ENCODE measurements at regions not wholly inside any gene's neighbourhood (a gene's known extent, or its start where the extent isn't known, plus 50 kb on each side); places are given as distances from the start of the nearest gene placed in this dataset.
"Not testable (repeated sequence)": the region's sequence is repeated elsewhere in the genome, so short reads cannot be mapped to it uniquely, and the experiment has no call there.

DNA sequence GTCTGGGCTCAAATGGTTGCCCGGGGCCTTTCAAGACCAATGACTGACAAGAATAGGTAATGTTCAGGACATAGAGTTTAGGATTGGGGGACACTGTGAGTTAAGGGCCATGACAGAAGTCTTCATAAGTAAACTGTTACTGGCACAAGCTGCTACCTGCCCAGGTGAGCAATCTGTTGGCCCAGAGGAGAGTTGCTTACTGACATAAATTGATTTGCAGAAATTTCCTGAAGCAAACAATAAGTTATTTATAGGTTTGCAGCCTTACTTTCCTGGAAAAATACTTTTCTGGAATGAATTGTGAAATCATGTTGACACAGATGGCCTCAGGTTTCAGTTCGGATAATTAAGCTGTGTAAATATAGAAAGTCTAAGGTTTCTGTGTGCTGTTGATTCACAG lies 202.8 kb upstream of the C1QTNF3 start:
- POLR2A ChIA-PET; H3K9ac ChIP-seq (replicated peaks; ENCODE audit: extremely low read depth, insufficient read depth, low read length); H2AFZ ChIP-seq (ENCODE audit: low read depth, low read length); FAIRE-seq; H3K79me2 ChIP-seq (ENCODE audit: control insufficient read depth, insufficient read depth, low read length); H3K4me2 ChIP-seq (ENCODE audit: insufficient read depth, low read length); H3K27me3 ChIP-seq (ENCODE audit: control insufficient read depth in 2 of 2, insufficient read depth in 2 of 2, low read length in 2 of 2); CTCF ChIA-PET; H3K4me1 ChIP-seq (ENCODE audit: control insufficient read depth, extremely low read depth, insufficient read depth, low read length); dilution Hi-C loops (cut with MboI; ENCODE audit: extremely low pct_ligation_motif_present, low sequenced_read_pairs); H3K27ac ChIP-seq (ENCODE audit: insufficient read depth, low read depth, low read length); BruUV-seq (replicated peaks); H3K9me1 ChIP-seq (replicated peaks; ENCODE audit: control insufficient read depth, extremely low read depth, insufficient read depth, low read length); H3K36me3 ChIP-seq (ENCODE audit: control insufficient read depth in 2 of 2, extremely low read depth in 1 of 2, insufficient read depth in 2 of 2, low read length in 2 of 2); H3K4me3 ChIP-seq (replicated peaks in 1 of 3; ENCODE audit: insufficient read depth in 1 of 3, low read depth in 1 of 3, low read length in 3 of 3); intact Hi-C loops (cut with micrococcal nuclease); H4K20me1 ChIP-seq (replicated peaks; ENCODE audit: control insufficient read depth, extremely low read depth, insufficient read depth, low read length); H3K9me3 ChIP-seq (replicated peaks; ENCODE audit: control insufficient read depth, insufficient read depth, low read length): not testable (repeated sequence)
- DNase-seq (ENCODE audit: low read depth, low spot score), result peak; percentile 2

- POLR2A ChIA-PET; H3K4me2 ChIP-seq (ENCODE audit: insufficient read depth, low read length); H2AFZ ChIP-seq (ENCODE audit: low read depth, low read length); H3K27ac ChIP-seq (ENCODE audit: insufficient read depth, low read depth, low read length); H4K20me1 ChIP-seq (replicated peaks; ENCODE audit: control insufficient read depth, extremely low read depth, insufficient read depth, low read length); FAIRE-seq; H3K27me3 ChIP-seq (ENCODE audit: control insufficient read depth in 2 of 2, insufficient read depth in 2 of 2, low read length in 2 of 2); H3K36me3 ChIP-seq (ENCODE audit: control insufficient read depth in 2 of 2, extremely low read depth in 1 of 2, insufficient read depth in 2 of 2, low read length in 2 of 2); H3K4me3 ChIP-seq (replicated peaks in 1 of 3; ENCODE audit: insufficient read depth in 1 of 3, low read depth in 1 of 3, low read length in 3 of 3); H3K9me3 ChIP-seq (replicated peaks; ENCODE audit: control insufficient read depth, insufficient read depth, low read length); CTCF ChIA-PET; H3K79me2 ChIP-seq (ENCODE audit: control insufficient read depth, insufficient read depth, low read length); dilution Hi-C loops (cut with MboI; ENCODE audit: extremely low pct_ligation_motif_present, low sequenced_read_pairs); H3K9me1 ChIP-seq (replicated peaks; ENCODE audit: control insufficient read depth, extremely low read depth, insufficient read depth, low read length); H3K9ac ChIP-seq (replicated peaks; ENCODE audit: extremely low read depth, insufficient read depth, low read length); intact Hi-C loops (cut with micrococcal nuclease); BruUV-seq (replicated peaks); H3K4me1 ChIP-seq (ENCODE audit: control insufficient read depth, extremely low read depth, insufficient read depth, low read length); DNase-seq (ENCODE audit: low read depth, low spot score): not testable (repeated sequence)
Measured at GRCh38 chr5:34258598-34258997, 215.6 kb upstream of the C1QTNF3 start.

GRCh38 chr5:34261020-34261419 lies 218.0 kb upstream of the C1QTNF3 start:
- intact Hi-C loops (cut with micrococcal nuclease); H3K4me2 ChIP-seq (ENCODE audit: insufficient read depth, low read length); H3K4me1 ChIP-seq (ENCODE audit: control insufficient read depth, extremely low read depth, insufficient read depth, low read length); dilution Hi-C loops (cut with MboI; ENCODE audit: extremely low pct_ligation_motif_present, low sequenced_read_pairs); H3K79me2 ChIP-seq (ENCODE audit: control insufficient read depth, insufficient read depth, low read length); BruUV-seq (replicated peaks); H4K20me1 ChIP-seq (replicated peaks; ENCODE audit: control insufficient read depth, extremely low read depth, insufficient read depth, low read length); H3K36me3 ChIP-seq (ENCODE audit: control insufficient read depth in 2 of 2, extremely low read depth in 1 of 2, insufficient read depth in 2 of 2, low read length in 2 of 2); H3K27ac ChIP-seq (ENCODE audit: insufficient read depth, low read depth, low read length); H3K27me3 ChIP-seq (ENCODE audit: control insufficient read depth in 2 of 2, insufficient read depth in 2 of 2, low read length in 2 of 2); H2AFZ ChIP-seq (ENCODE audit: low read depth, low read length); POLR2A ChIA-PET; H3K9me3 ChIP-seq (replicated peaks; ENCODE audit: control insufficient read depth, insufficient read depth, low read length); H3K4me3 ChIP-seq (replicated peaks in 1 of 3; ENCODE audit: insufficient read depth in 1 of 3, low read depth in 1 of 3, low read length in 3 of 3); H3K9me1 ChIP-seq (replicated peaks; ENCODE audit: control insufficient read depth, extremely low read depth, insufficient read depth, low read length); DNase-seq (ENCODE audit: low read depth, low spot score); CTCF ChIA-PET; FAIRE-seq; H3K9ac ChIP-seq (replicated peaks; ENCODE audit: extremely low read depth, insufficient read depth, low read length): not testable (repeated sequence)

DNA sequence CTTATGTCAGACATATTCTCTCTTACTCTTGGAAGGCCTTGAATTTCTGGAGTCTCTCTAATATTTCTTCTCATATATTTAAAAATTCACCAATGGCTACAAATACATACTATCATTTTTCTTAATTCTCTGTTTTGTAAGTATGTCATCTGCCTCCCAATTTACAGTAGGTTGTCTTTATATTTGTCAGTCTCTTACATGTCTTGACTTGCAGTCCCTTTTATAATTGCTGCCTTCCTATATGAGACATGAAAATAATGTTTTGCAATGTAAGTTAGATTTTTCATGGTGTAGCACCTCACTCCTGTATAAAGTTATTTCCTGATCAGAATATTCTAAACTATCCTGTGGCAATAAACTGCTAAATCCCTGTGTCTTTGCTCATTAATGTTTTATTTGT lies 223.1 kb upstream of the C1QTNF3 start:
- H3K27me3 ChIP-seq (ENCODE audit: control insufficient read depth in 2 of 2, insufficient read depth in 2 of 2, low read length in 2 of 2); H3K9me3 ChIP-seq (replicated peaks; ENCODE audit: control insufficient read depth, insufficient read depth, low read length); H3K4me2 ChIP-seq (ENCODE audit: insufficient read depth, low read length); DNase-seq (ENCODE audit: low read depth, low spot score); H3K79me2 ChIP-seq (ENCODE audit: control insufficient read depth, insufficient read depth, low read length); H3K9me1 ChIP-seq (replicated peaks; ENCODE audit: control insufficient read depth, extremely low read depth, insufficient read depth, low read length); POLR2A ChIA-PET; H3K4me3 ChIP-seq (replicated peaks in 1 of 3; ENCODE audit: insufficient read depth in 1 of 3, low read depth in 1 of 3, low read length in 3 of 3); H2AFZ ChIP-seq (ENCODE audit: low read depth, low read length); H3K27ac ChIP-seq (ENCODE audit: insufficient read depth, low read depth, low read length); H3K4me1 ChIP-seq (ENCODE audit: control insufficient read depth, extremely low read depth, insufficient read depth, low read length); dilution Hi-C loops (cut with MboI; ENCODE audit: extremely low pct_ligation_motif_present, low sequenced_read_pairs); FAIRE-seq; CTCF ChIA-PET; H4K20me1 ChIP-seq (replicated peaks; ENCODE audit: control insufficient read depth, extremely low read depth, insufficient read depth, low read length); H3K9ac ChIP-seq (replicated peaks; ENCODE audit: extremely low read depth, insufficient read depth, low read length); H3K36me3 ChIP-seq (ENCODE audit: control insufficient read depth in 2 of 2, extremely low read depth in 1 of 2, insufficient read depth in 2 of 2, low read length in 2 of 2); intact Hi-C loops (cut with micrococcal nuclease); BruUV-seq (replicated peaks): not testable (repeated sequence)
